Esophagus muscularis mucosa (tissue), 3 donors: ENCODE measurements at regions not wholly inside any gene's neighbourhood (a gene's known extent, or its start where the extent isn't known, plus 50 kb on each side); places are given as distances from the start of the nearest gene placed in this dataset.

Experiments
- CTCF ChIP-seq, 3 experiments: fragments of 200-600 bp in 2 of 3; fragments of 450-650 bp in 1 of 3; sonication (generic) in 2 of 3; IDR thresholded peaks; one replicate each; pipeline ENCODE4 v1.5.1; 2017 to 2019; ENCODE audit warnings: antibody characterized with exemption in 3 of 3, mild to moderate bottlenecking in 2 of 3, moderate library complexity in 1 of 3
- POLR2AphosphoS5 ChIP-seq, 2 donors: sonication (generic); formaldehyde crosslinking; IDR thresholded peaks; one replicate each; pipeline ENCODE4 v1.6.1; 2017; ENCODE audit warnings: antibody characterized with exemption in 2 of 2

DNA sequence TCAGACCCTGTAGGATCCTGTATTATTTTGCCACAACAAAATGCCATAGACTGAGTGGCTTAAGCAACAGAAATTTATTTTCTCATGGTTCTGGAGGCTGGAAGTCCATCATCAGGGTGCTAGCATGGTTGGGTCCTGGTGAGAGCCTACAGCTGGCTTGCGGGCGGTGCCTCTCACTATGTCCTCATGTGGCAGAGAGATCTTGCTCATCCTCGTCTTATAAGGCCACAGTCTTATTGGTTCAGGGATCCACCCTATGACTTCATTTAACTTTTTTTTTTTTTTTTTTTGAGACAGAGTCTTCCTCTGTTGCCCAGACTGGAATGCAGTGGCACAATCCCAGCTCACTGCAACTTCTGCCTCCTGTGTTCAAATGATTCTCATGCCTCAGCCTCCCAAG lies 90.9 kb downstream of the LSM5 start:
- no peak for TF ChIP-seq CTCF (IDR thresholded peaks at IDR 0.05)
- no peak for TF ChIP-seq POLR2AphosphoS5 (IDR thresholded peaks at IDR 0.05)
